WI38 (cell line): ENCODE measurements at regions not wholly inside any gene's neighbourhood (a gene's known extent, or its start where the extent isn't known, plus 50 kb on each side); places are given as distances from the start of the nearest gene placed in this dataset.

Experiments used
- H3K4me3 ChIP-seq: 2 replicates; pipeline ENCODE4 v1.5.1; 2011; ENCODE audit warnings: low read depth, mild to moderate bottlenecking, control low read depth, low read length
- TF ChIP-seq, protein P1 (sequence below): IDR thresholded peaks from 2 replicates; pipeline ENCODE4 v1.5.1; 2012; ENCODE audit warnings: low read depth, mild to moderate bottlenecking, control low read depth, low read length

DNA sequence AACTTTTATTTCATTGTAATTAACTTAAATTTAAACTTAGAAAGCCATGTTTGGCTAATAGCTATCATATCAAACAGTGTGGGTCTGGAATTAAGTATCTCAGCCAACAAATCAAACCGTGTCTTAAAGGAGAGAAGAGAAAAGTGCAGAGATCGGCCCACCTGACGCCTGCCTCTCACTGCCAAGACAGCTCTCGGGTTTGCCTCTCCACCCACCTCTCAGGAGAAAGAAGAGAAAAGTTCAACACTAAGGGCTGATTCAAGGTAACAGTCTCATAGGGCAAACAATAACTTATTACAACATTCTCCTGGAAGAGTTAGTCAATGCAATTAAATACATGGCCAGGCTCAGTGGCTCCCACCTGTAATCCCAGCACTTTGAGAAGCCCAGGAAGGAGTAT lies 64.8 kb upstream of the PRR20G start:
- H3K4me3 ChIP-seq, result no peak overlapping the region
- TF ChIP-seq, protein P1, sequence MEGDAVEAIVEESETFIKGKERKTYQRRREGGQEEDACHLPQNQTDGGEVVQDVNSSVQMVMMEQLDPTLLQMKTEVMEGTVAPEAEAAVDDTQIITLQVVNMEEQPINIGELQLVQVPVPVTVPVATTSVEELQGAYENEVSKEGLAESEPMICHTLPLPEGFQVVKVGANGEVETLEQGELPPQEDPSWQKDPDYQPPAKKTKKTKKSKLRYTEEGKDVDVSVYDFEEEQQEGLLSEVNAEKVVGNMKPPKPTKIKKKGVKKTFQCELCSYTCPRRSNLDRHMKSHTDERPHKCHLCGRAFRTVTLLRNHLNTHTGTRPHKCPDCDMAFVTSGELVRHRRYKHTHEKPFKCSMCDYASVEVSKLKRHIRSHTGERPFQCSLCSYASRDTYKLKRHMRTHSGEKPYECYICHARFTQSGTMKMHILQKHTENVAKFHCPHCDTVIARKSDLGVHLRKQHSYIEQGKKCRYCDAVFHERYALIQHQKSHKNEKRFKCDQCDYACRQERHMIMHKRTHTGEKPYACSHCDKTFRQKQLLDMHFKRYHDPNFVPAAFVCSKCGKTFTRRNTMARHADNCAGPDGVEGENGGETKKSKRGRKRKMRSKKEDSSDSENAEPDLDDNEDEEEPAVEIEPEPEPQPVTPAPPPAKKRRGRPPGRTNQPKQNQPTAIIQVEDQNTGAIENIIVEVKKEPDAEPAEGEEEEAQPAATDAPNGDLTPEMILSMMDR, result no peak

DNA sequence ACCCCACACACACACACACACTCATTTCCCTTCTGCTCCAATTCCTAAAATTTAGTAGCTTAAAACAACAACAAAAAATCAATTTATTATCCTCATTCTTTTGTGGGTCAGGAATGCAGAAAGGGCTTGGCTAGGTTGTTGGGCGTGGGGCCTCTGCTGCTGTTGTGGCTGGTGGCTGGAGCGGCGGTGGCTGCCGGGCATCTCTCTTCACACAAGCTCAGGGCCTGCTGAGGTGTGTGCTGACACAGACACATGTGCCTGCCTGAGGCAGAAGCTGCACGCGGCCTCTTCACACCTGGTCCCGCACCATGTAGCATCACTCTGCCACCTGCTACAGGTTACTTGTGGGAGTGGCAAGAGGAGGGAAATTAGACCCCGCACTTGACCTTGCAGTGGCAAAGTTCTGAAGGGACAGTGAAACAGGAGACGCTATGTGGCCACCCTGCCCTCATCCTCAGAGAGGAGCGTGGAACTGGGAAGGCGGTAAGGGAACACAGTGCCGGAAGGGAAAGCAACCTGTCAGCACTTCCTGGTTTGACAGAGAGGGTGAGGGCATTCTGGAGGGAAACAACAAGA lies 64.0 kb upstream of the PRR20G start:
- no peak overlapping the region for H3K4me3 ChIP-seq
- TF ChIP-seq, protein P1, result no peak

DNA sequence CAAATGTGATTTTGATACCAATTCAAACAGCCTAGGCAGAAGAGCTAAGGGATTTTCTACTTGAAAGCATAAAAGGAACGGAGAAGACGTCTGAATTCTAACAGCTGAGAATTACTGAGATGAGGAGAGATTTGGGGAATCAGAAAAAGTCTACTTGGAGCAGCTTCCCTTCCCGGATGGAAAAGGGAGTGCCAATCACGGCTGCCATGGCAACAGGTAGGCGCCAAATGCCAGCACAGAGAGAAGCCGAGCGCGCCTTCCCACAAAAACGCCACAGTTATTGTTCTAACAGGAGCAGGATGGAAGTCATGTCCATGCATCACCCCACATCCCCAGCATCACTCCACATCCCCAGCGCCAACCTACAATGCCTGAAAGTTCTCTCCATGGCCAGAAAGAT lies 63.5 kb upstream of the PRR20G start:
- TF ChIP-seq, protein P1, result no peak
- no peak overlapping the region for H3K4me3 ChIP-seq

DNA sequence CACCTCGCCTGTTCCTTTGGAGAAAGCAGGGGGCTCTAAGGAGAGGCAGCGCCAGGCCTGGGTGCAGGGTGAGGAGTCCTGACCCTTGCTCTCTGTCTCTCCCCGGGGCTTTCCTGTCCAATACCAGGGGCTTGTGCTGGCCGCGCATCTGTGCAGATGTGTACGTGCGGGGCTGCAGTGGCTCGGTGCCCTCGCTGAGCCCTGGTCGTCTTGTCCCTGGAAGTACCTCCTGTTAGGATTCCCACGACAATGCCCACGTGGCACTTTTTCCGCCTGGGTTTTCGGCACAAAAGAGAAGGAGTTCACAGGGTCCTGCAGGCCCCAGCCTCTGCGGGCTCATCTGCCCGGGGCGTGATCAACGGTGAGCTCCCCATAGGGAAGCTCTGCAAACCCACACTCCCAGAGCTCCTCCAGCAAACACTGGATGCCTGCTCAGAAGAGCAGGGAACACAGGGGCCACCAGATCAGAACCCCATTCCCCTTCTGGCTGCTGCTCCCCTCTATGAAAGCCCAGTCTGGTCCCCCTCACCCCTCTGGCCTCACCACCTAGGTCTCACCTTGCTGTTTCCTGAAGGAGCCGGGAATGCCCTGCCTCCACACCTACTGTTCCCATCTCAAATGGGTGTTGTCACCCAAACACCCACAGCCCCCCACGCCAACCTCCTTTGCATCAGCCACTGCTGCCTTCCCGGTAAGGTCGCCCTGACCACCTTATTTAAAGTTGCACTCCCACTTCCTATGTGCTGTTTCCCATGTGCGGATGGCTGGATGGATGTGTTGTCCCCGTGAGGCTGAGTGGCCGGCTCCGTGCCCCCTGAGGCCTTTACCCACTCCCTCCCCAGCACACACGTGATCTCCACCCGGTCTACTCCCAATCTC lies 62.6 kb upstream of the PRR20G start:
- TF ChIP-seq, protein P1, result no peak
- no peak overlapping the region for H3K4me3 ChIP-seq

DNA sequence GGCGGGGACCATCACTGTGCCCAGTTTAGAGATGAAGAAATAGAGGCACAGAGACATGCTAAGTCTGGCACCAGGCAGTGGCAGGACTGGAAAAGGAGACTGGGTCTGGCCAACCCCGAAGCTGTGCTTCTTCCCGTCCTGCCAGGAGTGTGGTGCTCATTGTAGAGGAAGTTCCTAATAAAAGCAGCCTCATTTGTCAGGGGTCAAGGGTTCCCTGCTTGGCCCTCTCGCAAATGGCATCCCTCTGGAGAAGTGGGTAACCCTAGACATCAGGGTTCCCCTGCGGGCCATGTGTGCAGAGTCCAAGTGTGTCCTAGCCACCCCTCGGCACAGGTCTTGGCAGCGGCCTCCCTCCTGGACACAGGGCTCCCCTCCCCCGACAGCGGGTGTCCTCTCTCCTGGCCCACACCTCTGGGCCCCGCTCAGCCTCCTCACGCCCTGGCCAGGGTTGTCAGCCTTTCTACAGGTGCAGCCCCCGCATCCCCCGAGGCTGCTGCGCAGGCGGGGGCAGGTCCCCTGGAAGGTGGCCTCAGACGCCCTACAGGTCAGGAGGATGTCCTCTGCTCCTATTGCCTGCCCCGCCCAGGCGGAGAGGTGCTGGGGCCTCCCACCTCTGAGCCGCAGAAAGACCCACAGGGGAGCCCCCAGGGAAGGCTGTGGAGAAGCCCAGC lies 61.8 kb upstream of the PRR20G start:
- TF ChIP-seq, protein P1, result no peak
- no peak overlapping the region for H3K4me3 ChIP-seq

DNA sequence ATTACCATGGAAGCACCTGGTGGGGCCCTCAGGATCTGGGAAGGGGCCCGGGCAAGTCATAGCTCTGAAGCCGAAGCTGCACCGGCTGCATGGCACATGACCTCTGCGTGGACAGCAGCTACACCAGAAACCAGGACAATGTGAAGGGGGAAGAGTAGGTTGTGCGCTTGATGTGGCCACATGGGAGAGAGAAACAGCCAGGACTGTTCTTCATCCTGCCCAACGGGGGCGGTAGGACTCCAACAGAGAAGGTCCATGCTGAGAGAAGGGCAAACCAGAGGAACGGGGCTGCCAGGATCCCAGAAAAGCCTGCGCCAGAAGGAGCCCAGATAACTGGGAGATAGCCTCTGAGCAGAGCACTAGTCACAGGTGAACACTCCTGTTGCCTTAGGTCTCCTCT lies 54.9 kb upstream of the PRR20G start:
- TF ChIP-seq, protein P1, result no peak

More for the DNA sequence above, 54.9 kb upstream of the PRR20G start:
- no peak overlapping the region for H3K4me3 ChIP-seq
